ENCODE measurements at regions not wholly inside any gene's neighbourhood (a gene's known extent, or its start where the extent isn't known, plus 50 kb on each side); places are given as distances from the start of the nearest gene placed in this dataset.

- Histone ChIP-seq H3K36me3 (ENCODE audit: insufficient read depth) (no peaks in the 10 kb centered on the region), H2AFZ (no peak overlapping the region), H3K27me3 (ENCODE audit: insufficient read depth) (no peaks in the 10 kb centered on the region), H3K4me3 (no peak overlapping the region), H3K9me2 (ENCODE audit: insufficient read depth) (0 out of 2 replicates have a peak, but pooled peaks cover 3% of the 10 kb centered on the region), H4K20me1 (replicated peaks; ENCODE audit: insufficient read depth) (no peaks in the 10 kb centered on the region), H3K79me2 (replicated peaks; ENCODE audit: insufficient read depth) (no peaks in the 10 kb centered on the region), H3F3A (replicated peaks; ENCODE audit: low read depth) (no peaks in the 10 kb centered on the region), H3K27ac (ENCODE audit: low read depth) (no peak overlapping the region), H3K4me2 (no peak overlapping the region), H3K4me1 (ENCODE audit: insufficient read depth) (no peaks in the 10 kb centered on the region)
- no peak overlapping the region for H3K27ac Mint-ChIP-seq
- no peaks in the 10 kb centered on the region; the same call in 1 of the 3 replicates for H3K9me3 Mint-ChIP-seq
- no peak for TF ChIP-seq STAT1 (IDR thresholded peaks at IDR 0.05; ENCODE audit: unreplicated experiment)
- TF ChIP-seq POLR2AphosphoS5 (IDR thresholded peaks at IDR 0.05; ENCODE audit: low read depth): no peak
- no peak for TF ChIP-seq ETS1 (IDR thresholded peaks at IDR 0.05)
- TF ChIP-seq CREB1 (CRISPR knock-in tag; IDR thresholded peaks at IDR 0.05; ENCODE audit: low read depth): no peak
- no peak for TF ChIP-seq CTCF (conservative IDR thresholded peaks at IDR 0.05; ENCODE audit: low read depth in 2 of 2)
- no peak for TF ChIP-seq ZNF462 (CRISPR knock-in tag; IDR thresholded peaks at IDR 0.05)
- TF ChIP-seq JUNB (IDR thresholded peaks at IDR 0.05; ENCODE audit: unreplicated experiment): no peak
- no peak for TF ChIP-seq NANOG (IDR thresholded peaks at IDR 0.05; ENCODE audit: borderline replicate concordance)
- TF ChIP-seq ZNF114 (CRISPR knock-in tag; IDR thresholded peaks at IDR 0.05): no peak
- no peak for TF ChIP-seq REST (IDR thresholded peaks at IDR 0.05; ENCODE audit: unreplicated experiment)
- no peak for TF ChIP-seq EZH2 (IDR thresholded peaks at IDR 0.05; ENCODE audit: low read depth, unreplicated experiment)
- TF ChIP-seq EZH2phosphoT487 (IDR thresholded peaks at IDR 0.05; ENCODE audit: unreplicated experiment): no peak
- no peak for ATAC-seq
- no peaks in the 10 kb centered on the region for H3K36me3 Mint-ChIP-seq (ENCODE audit: low read depth)
- no peak overlapping the region for H3K4me3 Mint-ChIP-seq
- DNase-seq (ENCODE audit: low spot score): no peak
- H3K27me3 Mint-ChIP-seq (ENCODE audit: insufficient read depth, low read depth, poor library complexity): no peaks in the 10 kb centered on the region
- H3K4me1 Mint-ChIP-seq: no peaks in the 10 kb centered on the region
Measured at GRCh38 chr4:63460075-63460474, 949.2 kb downstream of the TECRL start.
